Fibroblast of villous mesenchyme (primary cell): ENCODE measurements at regions not wholly inside any gene's neighbourhood (a gene's known extent, or its start where the extent isn't known, plus 50 kb on each side); places are given as distances from the start of the nearest gene placed in this dataset.

ENCODE experiments used
- DNase-seq: peaks from one replicate; pipeline ENCODE4 v3.0.0-alpha.2; 2010; ENCODE audit warnings: low read depth
- H3K4me3 ChIP-seq: 2 replicates; pipeline ENCODE4 v1.5.1; 2011; ENCODE audit warnings: low read depth, mild to moderate bottlenecking, low read length
- CTCF ChIP-seq: IDR thresholded peaks from 2 replicates; pipeline ENCODE4 v1.5.1; 2012; ENCODE audit warnings: low read depth, mild to moderate bottlenecking, low read length; ENCODE audit not compliant: insufficient read depth

GRCh38 chr9:87070336-87070735 lies 123.0 kb upstream of the GAS1 start:
- DNase-seq: no peak
- H3K4me3 ChIP-seq: no peak overlapping the region
- TF ChIP-seq CTCF: no peak

- DNase-seq: no peak
- TF ChIP-seq CTCF: no peak
- H3K4me3 ChIP-seq: no peak overlapping the region
Measured at GRCh38 chr9:87071473-87071872, 124.2 kb upstream of the GAS1 start.

GRCh38 chr9:87073692-87074091 lies 126.4 kb upstream of the GAS1 start:
- peak; percentile 86 for DNase-seq
- no peak overlapping the region for H3K4me3 ChIP-seq
- no peak for TF ChIP-seq CTCF

GRCh38 chr9:87075537-87075936 lies 128.2 kb upstream of the GAS1 start:
- TF ChIP-seq CTCF: no peak
- no peak overlapping the region for H3K4me3 ChIP-seq
- DNase-seq: no peak

GRCh38 chr9:87076825-87077224 lies 129.5 kb upstream of the GAS1 start:
- no peak for DNase-seq
- no peak for TF ChIP-seq CTCF
- H3K4me3 ChIP-seq: no peak overlapping the region

GRCh38 chr9:87077986-87078385 lies 130.7 kb upstream of the GAS1 start:
- DNase-seq: no peak
- TF ChIP-seq CTCF: no peak
- H3K4me3 ChIP-seq: no peak overlapping the region

- H3K4me3 ChIP-seq: no peak overlapping the region
- no peak for TF ChIP-seq CTCF
- DNase-seq: peak; percentile 90
Measured at GRCh38 chr9:87080512-87081264, 133.4 kb upstream of the GAS1 start.
